ENCODE measurements at regions not wholly inside any gene's neighbourhood (a gene's known extent, or its start where the extent isn't known, plus 50 kb on each side); places are given as distances from the start of the nearest gene placed in this dataset.

- TF ChIP-seq JUNB (IDR thresholded peaks at IDR 0.05; ENCODE audit: unreplicated experiment) (no peak), CREB1 (CRISPR knock-in tag; IDR thresholded peaks at IDR 0.05; ENCODE audit: low read depth) (no peak), ZNF114 (CRISPR knock-in tag; IDR thresholded peaks at IDR 0.05) (no peak), EZH2 (IDR thresholded peaks at IDR 0.05; ENCODE audit: low read depth, unreplicated experiment) (no peak), ZNF331 (CRISPR knock-in tag; IDR thresholded peaks at IDR 0.05; ENCODE audit: low read depth) (no peak), CTCF (conservative IDR thresholded peaks at IDR 0.05; ENCODE audit: low read depth in 2 of 2) (no peak), NANOG (IDR thresholded peaks at IDR 0.05; ENCODE audit: borderline replicate concordance) (no peak), POLR2AphosphoS5 (IDR thresholded peaks at IDR 0.05; ENCODE audit: low read depth) (no peak)
- TF ChIP-seq, protein P1, sequence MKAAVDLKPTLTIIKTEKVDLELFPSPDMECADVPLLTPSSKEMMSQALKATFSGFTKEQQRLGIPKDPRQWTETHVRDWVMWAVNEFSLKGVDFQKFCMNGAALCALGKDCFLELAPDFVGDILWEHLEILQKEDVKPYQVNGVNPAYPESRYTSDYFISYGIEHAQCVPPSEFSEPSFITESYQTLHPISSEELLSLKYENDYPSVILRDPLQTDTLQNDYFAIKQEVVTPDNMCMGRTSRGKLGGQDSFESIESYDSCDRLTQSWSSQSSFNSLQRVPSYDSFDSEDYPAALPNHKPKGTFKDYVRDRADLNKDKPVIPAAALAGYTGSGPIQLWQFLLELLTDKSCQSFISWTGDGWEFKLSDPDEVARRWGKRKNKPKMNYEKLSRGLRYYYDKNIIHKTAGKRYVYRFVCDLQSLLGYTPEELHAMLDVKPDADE (IDR thresholded peaks at IDR 0.05): no peak
- TF ChIP-seq, protein P2, sequence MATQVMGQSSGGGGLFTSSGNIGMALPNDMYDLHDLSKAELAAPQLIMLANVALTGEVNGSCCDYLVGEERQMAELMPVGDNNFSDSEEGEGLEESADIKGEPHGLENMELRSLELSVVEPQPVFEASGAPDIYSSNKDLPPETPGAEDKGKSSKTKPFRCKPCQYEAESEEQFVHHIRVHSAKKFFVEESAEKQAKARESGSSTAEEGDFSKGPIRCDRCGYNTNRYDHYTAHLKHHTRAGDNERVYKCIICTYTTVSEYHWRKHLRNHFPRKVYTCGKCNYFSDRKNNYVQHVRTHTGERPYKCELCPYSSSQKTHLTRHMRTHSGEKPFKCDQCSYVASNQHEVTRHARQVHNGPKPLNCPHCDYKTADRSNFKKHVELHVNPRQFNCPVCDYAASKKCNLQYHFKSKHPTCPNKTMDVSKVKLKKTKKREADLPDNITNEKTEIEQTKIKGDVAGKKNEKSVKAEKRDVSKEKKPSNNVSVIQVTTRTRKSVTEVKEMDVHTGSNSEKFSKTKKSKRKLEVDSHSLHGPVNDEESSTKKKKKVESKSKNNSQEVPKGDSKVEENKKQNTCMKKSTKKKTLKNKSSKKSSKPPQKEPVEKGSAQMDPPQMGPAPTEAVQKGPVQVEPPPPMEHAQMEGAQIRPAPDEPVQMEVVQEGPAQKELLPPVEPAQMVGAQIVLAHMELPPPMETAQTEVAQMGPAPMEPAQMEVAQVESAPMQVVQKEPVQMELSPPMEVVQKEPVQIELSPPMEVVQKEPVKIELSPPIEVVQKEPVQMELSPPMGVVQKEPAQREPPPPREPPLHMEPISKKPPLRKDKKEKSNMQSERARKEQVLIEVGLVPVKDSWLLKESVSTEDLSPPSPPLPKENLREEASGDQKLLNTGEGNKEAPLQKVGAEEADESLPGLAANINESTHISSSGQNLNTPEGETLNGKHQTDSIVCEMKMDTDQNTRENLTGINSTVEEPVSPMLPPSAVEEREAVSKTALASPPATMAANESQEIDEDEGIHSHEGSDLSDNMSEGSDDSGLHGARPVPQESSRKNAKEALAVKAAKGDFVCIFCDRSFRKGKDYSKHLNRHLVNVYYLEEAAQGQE (IDR thresholded peaks at IDR 0.05; ENCODE audit: unreplicated experiment): no peak
These were observed 1454.7 kb upstream of the IGFBP7 start (continued) for GRCh38 chr4:58564695-58565475.

DNA sequence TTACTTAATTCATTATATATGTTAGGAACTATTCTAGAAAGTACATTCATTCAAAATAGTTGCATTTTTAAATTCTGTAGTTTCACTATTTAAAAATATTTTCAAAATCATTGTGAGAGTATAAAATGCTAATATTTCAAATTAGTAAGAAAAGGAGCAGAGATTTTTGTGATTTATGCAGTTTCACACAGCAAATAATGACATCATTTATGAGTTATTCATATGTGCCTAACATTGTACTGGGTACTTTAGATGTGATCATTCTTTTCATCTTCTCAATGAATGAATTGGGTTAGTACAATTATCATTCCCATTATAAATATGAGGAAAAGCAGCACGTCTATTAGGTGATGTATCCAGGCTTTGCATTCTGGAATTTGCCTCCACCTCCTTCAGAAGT lies 1451.0 kb upstream of the IGFBP7 start:
- Histone ChIP-seq H3K36me3 (ENCODE audit: insufficient read depth) (no peaks in the 10 kb centered on the region), H4K20me1 (replicated peaks; ENCODE audit: insufficient read depth) (no peaks in the 10 kb centered on the region), H3K4me3 (no peak overlapping the region), H3K79me2 (replicated peaks; ENCODE audit: insufficient read depth) (no peaks in the 10 kb centered on the region), H3K4me2 (no peak overlapping the region), H3K27ac (ENCODE audit: low read depth) (no peak overlapping the region), H3K9me2 (ENCODE audit: insufficient read depth) (no peaks in the 10 kb centered on the region), H2AFZ (no peak overlapping the region), H3K4me1 (ENCODE audit: insufficient read depth) (0 out of 2 replicates have a peak, but pooled peaks cover 2% of the 10 kb centered on the region), H3K27me3 (ENCODE audit: insufficient read depth) (no peaks in the 10 kb centered on the region), H3F3A (replicated peaks; ENCODE audit: low read depth) (no peaks in the 10 kb centered on the region)
- Mint-ChIP-seq H3K9me3 (no peaks in the 10 kb centered on the region), H3K36me3 (ENCODE audit: low read depth) (no peaks in the 10 kb centered on the region), H3K4me1 (peaks cover 2% of the 10 kb centered on the region), H3K27ac (no peak overlapping the region), H3K27me3 (ENCODE audit: insufficient read depth, low read depth, poor library complexity) (no peaks in the 10 kb centered on the region), H3K4me3 (no peak overlapping the region)
- DNase-seq (ENCODE audit: low spot score): no peak
- ATAC-seq: no peak
- no peak for TF ChIP-seq ZNF331 (CRISPR knock-in tag; IDR thresholded peaks at IDR 0.05; ENCODE audit: low read depth)
- no peak for TF ChIP-seq ZNF462 (CRISPR knock-in tag; IDR thresholded peaks at IDR 0.05)

Data from GM23338 (cell line).